ENCODE measurements at regions not wholly inside any gene's neighbourhood (a gene's known extent, or its start where the extent isn't known, plus 50 kb on each side); places are given as distances from the start of the nearest gene placed in this dataset.

GRCh38 chr1:75079538-75080290 is 54.5 kb upstream of the LHX8 start:
- DNase-seq (ENCODE audit: low read depth): peak; percentile 46

- no peak for DNase-seq (ENCODE audit: low read depth)
These were observed 51.0 kb upstream of the LHX8 start for GRCh38 chr1:75083223-75083622.

- DNase-seq (ENCODE audit: low read depth): peak; percentile 72
These were observed 50.2 kb upstream of the LHX8 start for GRCh38 chr1:75083848-75084514.

All from HT1080 (cell line).